GM18505 (cell line): ENCODE measurements at regions not wholly inside any gene's neighbourhood (a gene's known extent, or its start where the extent isn't known, plus 50 kb on each side); places are given as distances from the start of the nearest gene placed in this dataset.

Experiments used
- ATAC-seq: cut with Tn5 transposase; IDR thresholded peaks from one replicate; pipeline ENCODE4 v1.9.1; 2021; ENCODE audit not compliant: unreplicated experiment
- POLR2A ChIP-seq: IDR thresholded peaks from 4 replicates; pipeline ENCODE4 v1.6.1; 2011; ENCODE audit warnings: borderline replicate concordance; ENCODE audit not compliant: insufficient read depth, insufficient read length; ENCODE audit errors: extremely low read depth

DNA sequence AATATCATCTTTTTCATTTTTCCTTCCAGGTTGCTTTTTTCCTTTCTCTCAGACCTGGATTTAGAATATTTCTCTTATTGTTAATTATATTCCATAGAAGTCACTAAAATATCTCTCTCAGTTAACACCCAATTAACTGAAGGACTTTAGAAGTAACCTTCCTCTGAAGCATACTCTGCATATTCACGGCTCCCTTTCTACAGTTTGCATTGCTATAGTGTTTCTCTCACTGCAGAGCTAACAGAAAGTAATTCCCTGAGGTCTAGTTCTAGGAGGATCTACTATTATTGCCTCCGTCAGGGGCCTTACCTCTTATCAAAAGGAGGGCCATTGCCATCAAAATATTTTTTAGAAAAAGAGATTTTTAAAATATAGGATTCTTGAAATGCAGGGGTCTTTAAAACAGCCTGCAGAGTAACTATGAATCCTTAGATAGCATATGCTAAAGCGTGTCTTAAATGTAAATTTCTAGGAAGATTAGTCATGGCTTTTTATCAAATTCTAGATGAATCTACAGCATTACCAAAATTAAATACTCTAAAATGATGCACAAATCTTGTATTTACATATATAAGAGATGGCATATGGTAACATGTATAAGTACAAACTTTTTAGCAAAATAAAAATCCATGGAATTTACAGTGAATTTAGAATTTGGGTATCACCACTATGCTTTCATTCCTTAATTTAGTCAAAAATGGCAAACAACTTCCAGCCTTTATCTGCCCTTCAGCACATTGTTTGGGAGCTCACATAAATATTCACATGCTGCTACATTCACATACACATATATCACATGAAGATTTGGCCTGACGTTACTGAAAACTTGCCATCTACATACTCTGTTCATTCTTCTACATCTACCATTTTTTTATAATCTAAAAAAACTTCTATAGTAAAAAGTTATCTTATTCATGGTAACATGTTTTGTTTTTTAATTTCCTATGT is 696.8 kb downstream of the OTOL1 start:
- no peak for TF ChIP-seq POLR2A
- ATAC-seq, result no peak

DNA sequence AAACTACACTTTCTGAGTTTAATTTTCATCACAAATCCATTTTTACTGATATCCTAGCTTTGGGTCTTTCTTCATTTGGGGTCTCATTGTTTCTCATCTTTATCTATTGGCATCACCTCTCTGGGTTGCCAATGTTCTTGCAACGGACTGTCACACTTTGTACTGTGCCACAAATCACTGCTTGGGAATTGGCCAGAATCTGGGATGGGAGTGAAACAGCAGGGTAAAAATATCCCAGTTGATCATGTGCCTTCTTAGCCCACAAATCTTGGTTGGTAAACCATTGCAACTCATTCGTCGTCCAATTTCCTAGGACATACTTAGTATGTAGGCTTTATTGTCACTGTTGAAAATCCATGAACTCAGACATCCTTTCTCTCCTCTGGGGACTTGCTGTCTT is 698.5 kb downstream of the OTOL1 start:
- ATAC-seq, result no peak
- no peak for TF ChIP-seq POLR2A

GRCh38 chr3:162196964-162197363 is 700.4 kb downstream of the OTOL1 start:
- no peak for ATAC-seq
- TF ChIP-seq POLR2A, result no peak

- ATAC-seq, result no peak
- no peak for TF ChIP-seq POLR2A
These were observed 704.2 kb downstream of the OTOL1 start for GRCh38 chr3:162200836-162201235.

- ATAC-seq, result no peak
- TF ChIP-seq POLR2A, result no peak
These were observed 710.0 kb downstream of the OTOL1 start for GRCh38 chr3:162206648-162207047.

DNA sequence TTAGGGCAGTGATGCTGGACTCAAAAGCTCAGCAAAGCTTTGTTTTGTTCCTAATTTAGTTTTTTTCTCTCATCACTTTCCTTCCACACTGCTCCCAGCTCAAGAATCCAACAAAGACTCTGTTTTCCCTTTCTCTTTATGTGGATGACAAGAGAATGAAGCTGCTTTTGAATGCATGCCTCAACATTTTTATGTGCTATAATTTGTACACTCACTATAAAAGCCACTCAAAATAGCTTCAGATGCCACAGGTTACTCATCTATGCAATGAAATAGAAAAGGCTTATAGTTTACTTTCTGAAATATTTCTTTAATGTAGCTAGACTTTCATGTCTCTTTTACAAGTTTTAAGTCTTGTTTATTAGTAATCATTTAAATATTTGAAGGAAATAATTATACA is 714.9 kb downstream of the OTOL1 start:
- no peak for ATAC-seq
- TF ChIP-seq POLR2A, result no peak

- TF ChIP-seq POLR2A, result no peak
- no peak for ATAC-seq
These were observed 716.6 kb downstream of the OTOL1 start for GRCh38 chr3:162213196-162213595.

- TF ChIP-seq POLR2A, result no peak
These were observed 717.3 kb downstream of the OTOL1 start for GRCh38 chr3:162213956-162214355.

DNA sequence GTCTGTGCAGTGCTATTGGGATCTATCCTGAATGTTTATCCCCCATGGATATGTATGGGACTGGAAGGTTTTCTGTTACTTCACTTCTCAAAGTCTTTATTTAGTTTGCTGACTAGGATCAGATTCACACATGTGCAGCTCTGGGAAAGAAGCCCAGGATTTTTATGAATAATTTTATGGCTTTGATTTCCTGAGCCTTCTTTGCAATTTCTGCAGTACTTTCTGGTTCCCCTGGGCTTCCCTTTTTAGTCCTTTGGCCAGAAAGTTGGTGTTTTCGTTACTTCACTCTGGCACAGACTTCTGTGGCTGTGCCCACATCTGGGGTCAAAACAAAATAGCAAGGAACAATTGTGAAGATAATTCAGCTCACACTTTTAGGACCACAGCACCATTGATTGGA is 721.0 kb downstream of the OTOL1 start:
- ATAC-seq, result no peak
- TF ChIP-seq POLR2A, result no peak

More at GRCh38 chr3:162213956-162214355, 717.3 kb downstream of the OTOL1 start:
- no peak for ATAC-seq

- no peak for TF ChIP-seq POLR2A
- ATAC-seq, result no peak
These were observed 721.9 kb downstream of the OTOL1 start for GRCh38 chr3:162218479-162218878.

GRCh38 chr3:162224746-162225145 is 728.1 kb downstream of the OTOL1 start:
- TF ChIP-seq POLR2A, result no peak
- ATAC-seq, result no peak

DNA sequence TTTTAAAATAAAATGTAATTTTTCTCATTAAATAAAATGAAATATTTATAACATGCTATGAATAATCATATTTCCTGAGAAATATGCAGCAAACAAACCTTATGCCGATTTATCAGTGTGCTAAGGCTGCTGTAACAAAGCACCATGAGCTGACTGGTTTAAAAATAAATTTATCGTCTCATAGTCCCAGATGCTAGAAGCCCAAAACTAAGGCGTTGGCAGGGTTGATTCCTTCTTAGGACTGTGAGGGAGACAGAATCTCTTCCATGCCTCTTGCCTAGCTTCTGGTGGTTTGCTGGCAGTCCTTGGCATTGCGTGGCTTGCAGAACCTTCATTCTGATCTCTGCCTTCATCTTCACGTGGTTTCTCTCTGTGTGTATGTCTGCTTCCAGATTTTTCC is 740.3 kb downstream of the OTOL1 start:
- TF ChIP-seq POLR2A, result no peak
- no peak for ATAC-seq

GRCh38 chr3:162250782-162251181 is 754.2 kb downstream of the OTOL1 start:
- no peak for TF ChIP-seq POLR2A
- no peak for ATAC-seq

DNA sequence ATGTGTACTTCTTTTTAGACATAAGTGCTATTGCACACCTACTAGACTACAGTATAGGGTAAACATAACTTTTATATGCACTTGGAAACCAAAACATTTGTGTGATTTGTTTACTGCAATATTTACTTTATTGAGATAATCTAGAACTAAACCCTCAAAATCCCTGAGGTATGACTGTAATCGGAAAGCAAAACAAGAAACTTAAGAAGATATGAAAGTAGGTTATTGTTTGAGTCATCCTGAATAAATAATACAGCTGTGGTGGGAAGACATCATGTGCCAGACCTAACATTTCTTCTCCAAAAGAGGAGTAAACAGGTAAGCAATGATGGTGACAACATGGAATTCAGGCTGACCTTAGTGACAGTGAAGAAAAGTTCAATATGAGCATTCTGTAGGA is 765.5 kb downstream of the OTOL1 start:
- no peak for ATAC-seq

More for the DNA sequence above, 765.5 kb downstream of the OTOL1 start:
- no peak for TF ChIP-seq POLR2A
